T-helper 1 cell treated with Interleukin-12 subunit alpha and Interleukin-12 subunit beta and Interleukin-4 antibody, amounts not matched to agents 30 ng/mL and 1 ng/mL, for 36 hours (primary cell): ENCODE measurements at regions not wholly inside any gene's neighbourhood (a gene's known extent, or its start where the extent isn't known, plus 50 kb on each side); places are given as distances from the start of the nearest gene placed in this dataset.

Experiments used
- intact Hi-C: fragments of 100-400 bp; cut with micrococcal nuclease; formaldehyde crosslinking; loops from one replicate; pipeline ENCODE4 v1.15.1; 2024

GRCh38 chr2:49686291-49686690, 532.0 kb upstream of the FSHR start:
- intact Hi-C loops = no loop called here

- intact Hi-C loops = no loop called here
Measured at GRCh38 chr2:49677227-49677626, 522.9 kb upstream of the FSHR start.

DNA sequence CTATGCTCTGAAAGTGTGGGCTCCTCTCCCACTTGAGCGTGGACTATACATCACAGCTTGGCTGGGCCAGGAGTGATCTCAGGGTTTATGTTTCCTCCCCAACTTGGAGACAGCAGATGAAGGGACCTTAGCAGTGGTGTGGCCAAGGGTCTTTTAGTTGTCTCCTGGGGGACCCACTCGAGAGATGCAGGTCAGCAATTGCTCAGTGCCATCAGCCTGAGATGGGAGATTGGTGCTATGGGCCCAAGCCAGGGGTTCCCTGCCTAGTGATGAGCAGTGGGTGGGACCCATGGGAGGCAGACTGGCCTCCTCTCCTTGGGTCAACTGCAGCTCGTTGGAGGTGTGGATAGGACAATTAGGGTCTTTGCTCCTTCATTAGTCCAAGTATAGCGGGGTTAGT, 510.5 kb upstream of the FSHR start:
- intact Hi-C loops = no loop called here

GRCh38 chr2:49661809-49662208, 507.5 kb upstream of the FSHR start:
- intact Hi-C loops = no loop called here

DNA sequence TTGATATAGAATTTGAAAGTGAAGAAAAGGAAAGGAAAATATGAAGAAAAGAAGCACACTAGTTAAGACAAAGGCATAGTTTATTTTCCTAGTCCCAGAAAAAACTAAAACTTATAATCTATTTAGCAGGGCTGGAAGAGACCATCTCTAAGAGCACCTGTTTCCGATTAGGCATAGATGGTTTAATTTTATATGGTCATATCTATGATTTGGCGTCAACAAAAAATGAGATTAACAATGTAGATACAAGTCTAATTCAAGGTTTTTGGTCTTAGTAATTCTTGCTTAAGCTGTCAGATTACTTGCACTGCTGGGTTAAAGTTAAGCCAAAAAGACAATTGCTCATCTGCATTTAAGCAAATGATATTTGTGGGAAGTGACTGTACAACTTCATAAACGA, 502.5 kb upstream of the FSHR start:
- intact Hi-C loops = no loop called here

GRCh38 chr2:49643149-49643548, 488.8 kb upstream of the FSHR start:
- intact Hi-C loops = no loop called here

GRCh38 chr2:49640630-49641029, 486.3 kb upstream of the FSHR start:
- intact Hi-C loops = no loop called here

DNA sequence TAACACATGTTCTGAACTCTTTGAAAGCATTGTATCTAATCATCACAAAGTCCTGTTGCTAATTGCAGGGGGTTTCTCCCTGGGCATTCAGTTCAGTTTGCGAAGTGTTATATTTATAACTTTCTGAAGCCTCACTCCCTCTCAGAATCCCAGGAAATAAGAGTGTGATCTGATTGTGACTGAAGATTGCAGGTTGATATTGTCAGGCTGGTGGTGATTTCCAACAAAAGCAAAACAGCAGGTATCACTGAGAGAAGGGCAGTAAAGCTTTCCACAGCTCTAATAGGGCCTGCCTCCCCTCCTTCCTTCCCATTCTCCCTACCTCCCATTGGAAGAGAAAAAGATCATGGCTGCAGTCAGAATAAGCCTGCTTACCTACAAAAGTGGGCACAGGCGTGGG, 466.7 kb upstream of the FSHR start:
- intact Hi-C loops = no loop called here

DNA sequence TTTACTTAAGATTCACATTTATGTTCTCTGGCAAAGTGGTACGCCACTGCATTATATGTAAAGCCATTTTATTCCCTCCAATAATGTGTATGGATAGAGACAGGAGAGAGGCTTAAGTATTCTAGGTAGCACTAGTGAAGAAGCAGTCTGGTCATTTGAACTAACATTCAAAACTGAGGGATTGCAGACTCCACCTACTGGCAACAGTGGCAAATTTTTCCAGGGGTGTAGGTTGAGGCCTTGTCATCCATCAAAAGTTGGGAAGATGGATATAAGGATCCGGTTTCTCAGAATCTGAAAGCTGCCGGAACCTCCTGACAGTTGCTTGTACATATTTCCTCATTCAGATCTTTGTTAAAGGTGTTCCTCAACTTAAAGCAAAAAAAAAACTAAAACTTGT, 465.5 kb upstream of the FSHR start:
- intact Hi-C loops = loop anchor here (5.0 to 10.0 kb wide), 2 partner anchors 525 to 782 kb away; no protein-coding TSS in a partner anchor

DNA sequence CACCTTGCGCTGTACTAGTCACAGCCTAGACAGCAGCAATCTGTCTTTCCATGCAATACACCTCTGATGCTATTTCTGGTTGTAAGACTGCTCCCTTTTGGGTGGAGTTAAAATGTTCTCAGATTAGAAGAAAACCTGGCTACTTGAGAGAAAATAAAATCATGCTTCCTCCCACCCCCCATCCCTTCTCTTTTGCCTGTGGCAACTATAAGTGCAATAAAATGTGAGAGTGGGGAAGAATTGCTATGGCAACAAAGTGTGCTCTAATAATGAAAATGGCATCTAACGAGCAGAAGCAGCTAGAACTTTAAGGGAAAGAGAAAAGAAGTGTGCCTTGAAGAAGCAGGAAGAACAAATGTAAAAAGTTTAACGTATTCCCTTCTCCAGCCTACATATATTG, 464.2 kb upstream of the FSHR start:
- intact Hi-C loops = loop anchor here (5.0 to 10.0 kb wide), 2 partner anchors 526 to 784 kb away; no protein-coding TSS in a partner anchor

DNA sequence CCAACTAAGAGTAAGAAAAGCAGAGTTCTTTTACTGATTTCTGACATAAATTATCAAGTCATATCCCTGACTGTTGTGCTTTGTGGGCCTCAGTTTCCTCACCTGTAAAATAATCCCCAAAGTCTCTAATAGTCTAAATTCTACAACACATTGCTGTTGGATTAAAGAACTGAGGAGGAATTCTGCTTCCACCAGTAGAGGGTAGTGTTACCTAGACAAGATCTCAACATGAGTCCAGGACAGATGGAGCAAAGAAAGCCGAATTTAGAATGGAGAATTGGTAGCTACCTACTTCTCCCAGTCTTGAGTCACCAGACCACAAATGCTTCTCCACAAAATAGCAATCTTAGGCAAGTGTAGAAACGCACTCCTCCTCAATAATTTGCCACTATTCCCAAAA, 462.5 kb upstream of the FSHR start:
- intact Hi-C loops = loop anchor here (5.0 to 10.0 kb wide), 2 partner anchors 528 to 786 kb away; no protein-coding TSS in a partner anchor

DNA sequence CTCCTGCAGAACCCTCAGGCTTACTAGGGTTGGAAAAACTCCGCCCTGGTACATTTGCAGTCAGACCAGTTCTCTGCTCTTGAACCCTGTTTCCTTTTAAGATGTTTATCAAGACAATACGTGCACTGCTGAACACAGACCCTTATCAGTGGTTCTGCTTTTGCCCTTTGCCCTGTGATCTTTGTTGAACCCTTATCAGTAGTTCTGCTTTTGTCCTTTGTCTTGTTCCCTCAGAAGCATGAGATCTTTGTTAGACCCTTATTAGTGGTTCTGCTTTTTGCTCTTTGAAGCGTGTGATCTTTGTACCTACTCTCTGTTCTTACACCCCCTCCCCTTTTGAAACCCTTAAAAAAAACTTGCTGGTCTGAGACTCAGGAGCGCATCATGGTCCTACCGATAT, 457.5 kb upstream of the FSHR start:
- intact Hi-C loops = loop anchor here (10.0 kb wide), 1 partner anchor 533 kb away; no protein-coding TSS in a partner anchor

DNA sequence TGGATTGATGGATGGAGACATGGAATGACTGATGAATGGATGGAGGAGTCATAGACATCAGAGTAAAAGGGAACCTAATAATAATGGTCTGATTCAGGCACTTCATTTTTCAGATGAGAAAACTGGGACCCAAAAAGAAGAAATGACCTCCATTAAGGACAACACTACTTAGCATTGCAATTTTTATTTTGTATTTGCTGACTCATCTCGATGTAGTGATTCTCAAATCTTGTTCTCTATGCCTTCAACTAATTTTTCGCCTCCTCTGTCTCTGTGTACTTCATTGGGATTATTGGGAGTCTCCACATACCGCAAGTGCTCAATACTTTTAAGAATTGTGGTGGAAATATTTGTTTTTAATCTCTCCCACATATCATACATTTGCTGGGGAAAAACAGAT, 446.2 kb upstream of the FSHR start:
- intact Hi-C loops = no loop called here

GRCh38 chr2:49598231-49598630, 443.9 kb upstream of the FSHR start:
- intact Hi-C loops = no loop called here

GRCh38 chr2:49585921-49586320, 431.6 kb upstream of the FSHR start:
- intact Hi-C loops = no loop called here

- intact Hi-C loops = no loop called here
Measured at GRCh38 chr2:49582946-49583345, 428.6 kb upstream of the FSHR start.

- intact Hi-C loops = no loop called here
Measured at GRCh38 chr2:49577041-49577440, 422.7 kb upstream of the FSHR start.

- intact Hi-C loops = no loop called here
Measured at GRCh38 chr2:49569176-49569575, 414.9 kb upstream of the FSHR start.

DNA sequence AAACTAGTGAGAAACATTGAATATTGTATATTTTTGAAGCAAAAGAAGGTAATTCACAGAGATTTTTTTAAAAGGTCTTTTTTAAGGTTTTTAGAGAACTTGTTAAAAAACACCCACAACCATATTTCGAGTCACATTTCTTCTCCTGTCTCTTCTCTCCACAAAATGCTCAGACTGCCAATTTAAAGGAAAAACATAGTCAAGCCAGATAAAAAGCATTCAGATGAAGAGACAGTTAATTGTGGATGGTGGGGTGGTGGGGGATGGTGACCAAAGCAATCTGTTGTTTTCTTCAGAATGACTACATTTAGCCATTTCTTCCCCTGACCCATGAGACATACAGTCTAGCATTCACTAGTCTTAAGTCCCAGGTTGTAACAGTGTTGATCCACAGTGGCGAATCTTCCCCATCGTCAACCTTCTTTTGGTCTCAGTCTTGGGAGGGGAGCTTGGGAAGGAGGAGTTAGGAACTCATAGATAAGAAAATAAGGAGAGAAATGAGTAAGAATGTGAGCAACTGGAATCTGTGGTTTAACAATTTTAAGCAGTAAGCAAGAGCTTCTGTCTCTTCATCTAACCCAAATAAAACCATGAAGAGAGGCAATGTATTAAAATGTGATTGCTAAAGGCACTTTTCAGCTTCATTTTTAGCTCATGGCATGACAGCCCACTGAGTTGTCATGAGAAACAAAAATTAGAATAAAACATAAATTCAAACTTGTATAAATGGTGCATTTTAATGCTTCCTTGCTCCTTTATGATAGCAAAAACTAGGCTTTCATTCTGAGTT, 413.7 kb upstream of the FSHR start:
- intact Hi-C loops = no loop called here

- intact Hi-C loops = no loop called here
Measured at GRCh38 chr2:49567021-49567420, 412.7 kb upstream of the FSHR start.

GRCh38 chr2:49553658-49554057, 399.3 kb upstream of the FSHR start:
- intact Hi-C loops = no loop called here

- intact Hi-C loops = no loop called here
Measured at GRCh38 chr2:49532702-49533101, 378.4 kb upstream of the FSHR start.
